ENCODE measurements at regions not wholly inside any gene's neighbourhood (a gene's known extent, or its start where the extent isn't known, plus 50 kb on each side); places are given as distances from the start of the nearest gene placed in this dataset.
"Not testable (repeated sequence)": the region's sequence is repeated elsewhere in the genome, so short reads cannot be mapped to it uniquely, and the experiment has no call there.

- no peak for DNase-seq (ENCODE audit: low spot score)
- ATAC-seq = peak; percentile 69
Observed at GRCh38 chr5:93359296-93359959, 221.6 kb downstream of the NR2F1-AS1 start.

GRCh38 chr5:93358176-93358575 lies 222.8 kb downstream of the NR2F1-AS1 start:
- no peak for ATAC-seq
- DNase-seq (ENCODE audit: low spot score) = no peak

GRCh38 chr5:93357686-93358085 lies 223.3 kb downstream of the NR2F1-AS1 start:
- ATAC-seq (no peak), DNase-seq (ENCODE audit: low spot score) (no peak)

- DNase-seq (ENCODE audit: low spot score) (no peak), ATAC-seq (no peak)
Observed at GRCh38 chr5:93355691-93356090, 225.3 kb downstream of the NR2F1-AS1 start.

GRCh38 chr5:93352186-93352585 lies 228.8 kb downstream of the NR2F1-AS1 start:
- no peak for ATAC-seq
- DNase-seq (ENCODE audit: low spot score) = no peak

- ATAC-seq (no peak), DNase-seq (ENCODE audit: low spot score) (no peak)
Observed at GRCh38 chr5:93349613-93350012, 231.4 kb downstream of the NR2F1-AS1 start.

- no peak for ATAC-seq
- no peak for DNase-seq (ENCODE audit: low spot score)
Observed at GRCh38 chr5:93348231-93348630, 232.8 kb downstream of the NR2F1-AS1 start.

- ATAC-seq; DNase-seq (ENCODE audit: low spot score): not testable (repeated sequence)
Observed at GRCh38 chr5:93346850-93347249, 234.2 kb downstream of the NR2F1-AS1 start.

- ATAC-seq = no peak
- DNase-seq (ENCODE audit: low spot score) = no peak
Observed at GRCh38 chr5:93346301-93346700, 234.7 kb downstream of the NR2F1-AS1 start.

GRCh38 chr5:93343570-93343969 lies 237.4 kb downstream of the NR2F1-AS1 start:
- no peak for DNase-seq (ENCODE audit: low spot score)
- no peak for ATAC-seq

GRCh38 chr5:93342563-93343061 lies 238.4 kb downstream of the NR2F1-AS1 start:
- ATAC-seq (no peak), DNase-seq (ENCODE audit: low spot score) (no peak)

GRCh38 chr5:93340881-93341280 lies 240.1 kb downstream of the NR2F1-AS1 start:
- DNase-seq (ENCODE audit: low spot score) = no peak
- ATAC-seq = no peak

GRCh38 chr5:93337138-93337537 lies 243.9 kb downstream of the NR2F1-AS1 start:
- no peak for DNase-seq (ENCODE audit: low spot score)
- no peak for ATAC-seq

- ATAC-seq (no peak), DNase-seq (ENCODE audit: low spot score) (no peak)
Observed at GRCh38 chr5:93336330-93337110, 244.5 kb downstream of the NR2F1-AS1 start.

GRCh38 chr5:93331863-93332262 lies 249.2 kb downstream of the NR2F1-AS1 start:
- no peak for ATAC-seq
- no peak for DNase-seq (ENCODE audit: low spot score)

- ATAC-seq (no peak), DNase-seq (ENCODE audit: low spot score) (no peak)
Observed at GRCh38 chr5:93331241-93331640, 249.8 kb downstream of the NR2F1-AS1 start.

GRCh38 chr5:93330506-93330905 lies 250.5 kb downstream of the NR2F1-AS1 start:
- DNase-seq (ENCODE audit: low spot score) = no peak
- no peak for ATAC-seq

- ATAC-seq (no peak), DNase-seq (ENCODE audit: low spot score) (no peak)
Observed at GRCh38 chr5:93329756-93330155, 251.3 kb downstream of the NR2F1-AS1 start.

- no peak for DNase-seq (ENCODE audit: low spot score)
Observed at GRCh38 chr5:93328833-93329232, 252.2 kb downstream of the NR2F1-AS1 start.

GRCh38 chr5:93327605-93328004 lies 253.4 kb downstream of the NR2F1-AS1 start:
- ATAC-seq (no peak), DNase-seq (ENCODE audit: low spot score) (no peak)

More at GRCh38 chr5:93328833-93329232, 252.2 kb downstream of the NR2F1-AS1 start:
- ATAC-seq = no peak

GRCh38 chr5:93325946-93326345 lies 255.1 kb downstream of the NR2F1-AS1 start:
- no peak for DNase-seq (ENCODE audit: low spot score)

More at GRCh38 chr5:93325946-93326345, 255.1 kb downstream of the NR2F1-AS1 start:
- ATAC-seq = no peak
